CD4-positive, alpha-beta memory T cell (primary cell): ENCODE measurements at regions not wholly inside any gene's neighbourhood (a gene's known extent, or its start where the extent isn't known, plus 50 kb on each side); places are given as distances from the start of the nearest gene placed in this dataset.

Experiments
- CTCF ChIA-PET: fragments of 350-600 bp; sonication (Branson Sonifier 250); formaldehyde crosslinking; loops from one replicate; lab custom pipeline; 2021; ENCODE audit warnings: inconsistent platforms; ENCODE audit not compliant: partially characterized antibody; lab: Charles Lee
- POLR2A ChIA-PET: fragments of 350-600 bp; sonication (Branson Sonifier 250); formaldehyde crosslinking; loops from one replicate; lab custom pipeline; 2021; ENCODE audit not compliant: partially characterized antibody; lab: Charles Lee
- DNase-seq, 5 donors: peaks; one replicate each; pipeline versions ENCODE4 v3.0.0 to v3.0.0-alpha.2; 2020 to 2022; ENCODE audit warnings: mixed read lengths in 1 of 5
- H3K27ac ChIP-seq: one replicate; pipeline ENCODE4 v1.7.0; 2013; ENCODE audit warnings: low read depth, low read length
- H3K27me3 ChIP-seq: 2 replicates; pipeline ENCODE4 v1.7.0; 2013; ENCODE audit warnings: mild to moderate bottlenecking, low read length, moderate library complexity; ENCODE audit not compliant: insufficient read depth
- H3K36me3 ChIP-seq: 2 replicates; pipeline ENCODE4 v1.7.0; 2013; ENCODE audit warnings: mild to moderate bottlenecking, low read length, moderate library complexity; ENCODE audit not compliant: insufficient read depth
- H3K4me1 ChIP-seq: 2 replicates; pipeline ENCODE4 v1.7.0; 2013; ENCODE audit warnings: mild to moderate bottlenecking, low read length, moderate library complexity; ENCODE audit not compliant: insufficient read depth
- H3K4me3 ChIP-seq, 2 donors: one replicate each; pipeline ENCODE4 v1.7.0; 2013; ENCODE audit warnings: low read length in 2 of 2, mild to moderate bottlenecking in 1 of 2
- H3K9me3 ChIP-seq, 2 donors: one replicate each; pipeline ENCODE4 v1.7.0; 2013; ENCODE audit warnings: low read length in 2 of 2, control low read depth in 1 of 2; ENCODE audit not compliant: control insufficient read depth in 1 of 2
- H3K27ac Mint-ChIP-seq, 7 donors: one replicate each; pipeline ENCODE4 v1.8.0; 2020 to 2021; ENCODE audit warnings: mixed read lengths in 7 of 7, mild to moderate bottlenecking in 6 of 7, inconsistent platforms in 3 of 7, moderate library complexity in 3 of 7
- H3K27me3 Mint-ChIP-seq, 2 donors: one replicate each; pipeline ENCODE4 v1.8.0; 2020 to 2021; ENCODE audit warnings: mixed read lengths in 2 of 2
- H3K36me3 Mint-ChIP-seq, 2 donors: one replicate each; pipeline ENCODE4 v1.8.0; 2020 to 2021; ENCODE audit warnings: mixed read lengths in 2 of 2, inconsistent platforms in 1 of 2, mild to moderate bottlenecking in 1 of 2
- H3K4me1 Mint-ChIP-seq, 4 donors: one replicate each; pipeline ENCODE4 v1.8.0; 2020 to 2021; ENCODE audit warnings: mixed read lengths in 4 of 4, mild to moderate bottlenecking in 1 of 4
- H3K4me3 Mint-ChIP-seq, 8 donors: one replicate each; pipeline ENCODE4 v1.8.0; 2020 to 2021; ENCODE audit warnings: mixed read lengths in 8 of 8, mild to moderate bottlenecking in 7 of 8, moderate library complexity in 6 of 8, inconsistent platforms in 3 of 8
- H3K9me3 Mint-ChIP-seq, 8 donors: one replicate each; pipeline ENCODE4 v1.8.0; 2020 to 2021; ENCODE audit warnings: mixed read lengths in 8 of 8, mild to moderate bottlenecking in 5 of 8, inconsistent platforms in 3 of 8, moderate library complexity in 1 of 8
- intact Hi-C: fragments of 100-400 bp; cut with micrococcal nuclease; formaldehyde crosslinking; loops from one replicate; pipeline ENCODE4 v1.15.1; 2023

- Histone ChIP-seq H3K27me3 (no peaks in the 10 kb centered on the region), H3K4me3 (no peak overlapping the region), H3K36me3 (no peaks in the 10 kb centered on the region), H3K9me3 (no peaks in the 10 kb centered on the region), H3K27ac (no peak overlapping the region), H3K4me1 (peaks cover 11% of the 10 kb centered on the region)
- intact Hi-C loops = no loop called here
- POLR2A ChIA-PET = no interaction called here
- peaks cover 0 to 2% (median 0%) of the 10 kb centered on the region in 8 donors for H3K9me3 Mint-ChIP-seq
- H3K4me3 Mint-ChIP-seq = peak overlapping the region in 1 of 8 donors; percentile 12
- CTCF ChIA-PET = interaction anchor here (1.5 kb wide), 1 partner anchor 16 kb away, joined by 3 read pairs; no protein-coding TSS in a partner anchor
- DNase-seq = no peak
- H3K27ac Mint-ChIP-seq = peak overlapping the region in 6 of 7 donors; percentile 19 to 82 (median 64)
- no peaks in the 10 kb centered on the region for H3K27me3 Mint-ChIP-seq
- H3K36me3 Mint-ChIP-seq = peaks cover 0 to 3% of the 10 kb centered on the region in 2 donors
- H3K4me1 Mint-ChIP-seq = peaks cover 9 to 14% (median 13%) of the 10 kb centered on the region in 4 donors
These were observed 302.7 kb upstream of the PMFBP1 start for GRCh38 chr16:72474501-72475123.

GRCh38 chr16:72473631-72474030, 301.7 kb upstream of the PMFBP1 start:
- Mint-ChIP-seq H3K9me3 (peaks cover 0 to 2% (median 0%) of the 10 kb centered on the region in 8 donors), H3K27me3 (no peaks in the 10 kb centered on the region), H3K4me1 (peaks cover 8 to 14% (median 13%) of the 10 kb centered on the region in 4 donors), H3K36me3 (peaks cover 0 to 3% of the 10 kb centered on the region in 2 donors), H3K27ac (no peak overlapping the region), H3K4me3 (no peak overlapping the region)
- POLR2A ChIA-PET = no interaction called here
- H3K27me3 ChIP-seq = no peaks in the 10 kb centered on the region
- H3K36me3 ChIP-seq = no peaks in the 10 kb centered on the region
- CTCF ChIA-PET = interaction anchor here (1.5 kb wide), 2 partner anchors 11 to 15 kb away, joined by 3 to 4 read pairs; no protein-coding TSS in a partner anchor
- intact Hi-C loops = no loop called here
- no peaks in the 10 kb centered on the region for H3K9me3 ChIP-seq
- no peak overlapping the region for H3K4me3 ChIP-seq
- no peak overlapping the region for H3K27ac ChIP-seq
- H3K4me1 ChIP-seq = peaks cover 11% of the 10 kb centered on the region
- no peak for DNase-seq

GRCh38 chr16:72471317-72471924, 299.5 kb upstream of the PMFBP1 start:
- intact Hi-C loops = no loop called here
- CTCF ChIA-PET = interaction anchor here (0.9 kb wide), 1 partner anchor 72 kb away, joined by 3 read pairs; no protein-coding TSS in a partner anchor

GRCh38 chr16:72470541-72470940, 298.6 kb upstream of the PMFBP1 start:
- Mint-ChIP-seq H3K27ac (no peak overlapping the region), H3K4me3 (no peak overlapping the region), H3K4me1 (peaks cover 8 to 14% (median 12%) of the 10 kb centered on the region in 4 donors), H3K36me3 (no peaks in the 10 kb centered on the region), H3K27me3 (no peaks in the 10 kb centered on the region), H3K9me3 (no peaks in the 10 kb centered on the region)
- Histone ChIP-seq H3K4me3 (no peak overlapping the region), H3K27ac (no peak overlapping the region), H3K27me3 (no peaks in the 10 kb centered on the region), H3K9me3 (no peaks in the 10 kb centered on the region), H3K4me1 (peaks cover 11% of the 10 kb centered on the region), H3K36me3 (no peaks in the 10 kb centered on the region)
- ChIA-PET POLR2A (no interaction called here), CTCF (no interaction called here)
- intact Hi-C loops = no loop called here
- no peak for DNase-seq

More at GRCh38 chr16:72471317-72471924, 299.5 kb upstream of the PMFBP1 start:
- Mint-ChIP-seq H3K4me3 (no peak overlapping the region), H3K36me3 (no peaks in the 10 kb centered on the region), H3K9me3 (no peaks in the 10 kb centered on the region), H3K27ac (no peak overlapping the region), H3K27me3 (no peaks in the 10 kb centered on the region), H3K4me1 (peaks cover 8 to 14% (median 13%) of the 10 kb centered on the region in 4 donors)
- no peak for DNase-seq
- H3K36me3 ChIP-seq = no peaks in the 10 kb centered on the region
- H3K4me3 ChIP-seq = no peak overlapping the region
- POLR2A ChIA-PET = no interaction called here
- no peak overlapping the region for H3K27ac ChIP-seq
- no peaks in the 10 kb centered on the region for H3K9me3 ChIP-seq
- H3K27me3 ChIP-seq = no peaks in the 10 kb centered on the region
- peaks cover 11% of the 10 kb centered on the region for H3K4me1 ChIP-seq

- POLR2A ChIA-PET = no interaction called here
- Histone ChIP-seq H3K4me3 (no peak overlapping the region), H3K27ac (no peak overlapping the region), H3K9me3 (no peaks in the 10 kb centered on the region), H3K36me3 (no peaks in the 10 kb centered on the region), H3K27me3 (no peaks in the 10 kb centered on the region), H3K4me1 (peaks cover 8% of the 10 kb centered on the region)
- H3K27ac Mint-ChIP-seq = no peak overlapping the region
- peaks cover 5 to 12% (median 10%) of the 10 kb centered on the region in 4 donors for H3K4me1 Mint-ChIP-seq
- no peaks in the 10 kb centered on the region for H3K36me3 Mint-ChIP-seq
- H3K9me3 Mint-ChIP-seq = no peaks in the 10 kb centered on the region
- CTCF ChIA-PET = no interaction called here
- intact Hi-C loops = no loop called here
- no peak for DNase-seq
- no peaks in the 10 kb centered on the region for H3K27me3 Mint-ChIP-seq
- H3K4me3 Mint-ChIP-seq = no peak overlapping the region
These were observed 298.0 kb upstream of the PMFBP1 start for GRCh38 chr16:72469932-72470331.

- intact Hi-C loops = no loop called here
- no peaks in the 10 kb centered on the region for H3K27me3 ChIP-seq
- H3K36me3 ChIP-seq = no peaks in the 10 kb centered on the region
- no peak for DNase-seq
- H3K4me1 ChIP-seq = no peaks in the 10 kb centered on the region
- H3K9me3 ChIP-seq = no peaks in the 10 kb centered on the region
- H3K27me3 Mint-ChIP-seq = no peaks in the 10 kb centered on the region
- H3K4me3 ChIP-seq = no peak overlapping the region
- ChIA-PET POLR2A (no interaction called here), CTCF (no interaction called here)
- peaks cover 0 to 2% (median 0%) of the 10 kb centered on the region in 8 donors for H3K9me3 Mint-ChIP-seq
- H3K4me1 Mint-ChIP-seq = peaks cover 0 to 1% (median 0%) of the 10 kb centered on the region in 4 donors
- no peak overlapping the region for H3K27ac Mint-ChIP-seq
- no peak overlapping the region for H3K4me3 Mint-ChIP-seq
- H3K27ac ChIP-seq = no peak overlapping the region
- no peaks in the 10 kb centered on the region for H3K36me3 Mint-ChIP-seq
These were observed 296.6 kb upstream of the PMFBP1 start for GRCh38 chr16:72468582-72468981.

GRCh38 chr16:72467157-72467759, 295.3 kb upstream of the PMFBP1 start:
- no peak overlapping the region for H3K4me3 ChIP-seq
- no peak overlapping the region for H3K4me3 Mint-ChIP-seq
- H3K9me3 ChIP-seq = no peaks in the 10 kb centered on the region
- no peaks in the 10 kb centered on the region for H3K36me3 Mint-ChIP-seq
- ChIA-PET POLR2A (no interaction called here), CTCF (interaction anchor here (0.6 to 1.0 kb wide), 3 partner anchors 9 to 342 kb away, joined by 3 to 10 read pairs (median 3); no protein-coding TSS in a partner anchor)
- no peaks in the 10 kb centered on the region for H3K4me1 ChIP-seq
- H3K9me3 Mint-ChIP-seq = peaks cover 0 to 3% (median 0%) of the 10 kb centered on the region in 8 donors
- H3K27ac Mint-ChIP-seq = no peak overlapping the region
- H3K27me3 ChIP-seq = no peaks in the 10 kb centered on the region
- intact Hi-C loops = no loop called here
- no peaks in the 10 kb centered on the region for H3K27me3 Mint-ChIP-seq
- H3K36me3 ChIP-seq = no peaks in the 10 kb centered on the region
- no peak overlapping the region for H3K27ac ChIP-seq
- DNase-seq = peak in 1 of 5 donors; percentile 15
- H3K4me1 Mint-ChIP-seq = peaks cover 0 to 6% (median under 1%) of the 10 kb centered on the region in 4 donors
